GM18867 (cell line): ENCODE measurements at regions not wholly inside any gene's neighbourhood (a gene's known extent, or its start where the extent isn't known, plus 50 kb on each side); places are given as distances from the start of the nearest gene placed in this dataset.

Experiments used
- ATAC-seq: cut with Tn5 transposase; IDR thresholded peaks from one replicate; pipeline ENCODE4 v1.9.1; 2021; ENCODE audit warnings: mild to moderate bottlenecking, moderate library complexity; ENCODE audit not compliant: unreplicated experiment

GRCh38 chr9:87115785-87116184 lies 168.5 kb upstream of the GAS1 start:
- ATAC-seq: no peak

DNA sequence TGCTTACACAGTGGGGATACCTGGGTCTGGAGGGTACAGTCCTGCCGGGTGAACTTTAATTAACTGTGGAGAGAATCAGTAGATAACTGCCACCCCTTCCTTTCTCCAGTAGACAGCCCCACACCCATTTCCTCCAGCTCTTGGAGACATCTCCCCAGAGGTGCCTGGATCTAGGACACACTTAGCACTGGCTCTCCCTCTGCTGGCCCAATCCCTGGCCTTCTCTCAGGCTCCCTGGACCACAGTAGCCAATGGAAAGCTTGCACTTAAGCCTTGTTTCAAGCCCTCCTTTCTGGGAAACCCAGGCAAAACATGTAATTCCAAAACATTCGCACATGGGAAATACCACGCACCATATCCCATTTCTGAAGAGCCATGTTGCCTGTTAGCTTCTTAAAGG lies 169.2 kb upstream of the GAS1 start:
- ATAC-seq: no peak

- ATAC-seq: no peak
Measured at GRCh38 chr9:87118594-87118993, 171.3 kb upstream of the GAS1 start.

GRCh38 chr9:87119328-87119881 lies 172.1 kb upstream of the GAS1 start:
- ATAC-seq: no peak

GRCh38 chr9:87120610-87121009 lies 173.3 kb upstream of the GAS1 start:
- no peak for ATAC-seq

DNA sequence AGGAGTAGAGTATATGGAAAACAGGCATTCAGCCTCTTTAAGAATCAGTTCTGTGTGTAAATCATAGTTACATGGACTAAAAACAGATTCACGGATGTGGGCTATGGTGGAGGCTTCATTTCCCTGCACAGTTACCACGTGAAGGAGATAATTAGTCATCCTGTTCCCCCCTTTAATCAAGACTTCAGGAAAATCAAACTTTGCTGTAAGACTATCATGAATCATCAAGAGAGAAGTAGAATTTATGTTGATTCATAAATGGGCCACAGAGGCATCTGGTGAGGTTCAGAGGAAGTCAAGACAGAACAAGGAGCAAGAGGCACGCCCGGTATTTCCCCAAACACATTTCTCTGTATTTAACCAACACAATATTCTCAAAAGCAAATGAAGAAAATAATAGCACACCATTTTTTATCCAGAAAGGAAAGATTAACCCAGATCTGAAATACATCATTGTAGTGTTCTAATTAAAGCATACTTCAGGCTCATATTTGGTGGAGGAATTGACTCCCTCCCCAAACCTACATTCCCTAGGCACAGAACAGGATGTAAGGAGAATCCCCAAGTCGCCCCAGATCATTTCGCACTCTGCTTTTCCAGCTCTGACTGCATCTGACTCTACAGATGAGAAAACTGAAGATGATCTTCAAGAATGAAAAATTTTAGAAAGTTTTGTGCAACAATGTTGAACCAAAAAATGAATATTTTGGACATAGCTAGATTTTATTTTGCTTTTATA lies 175.8 kb upstream of the GAS1 start:
- no peak for ATAC-seq

DNA sequence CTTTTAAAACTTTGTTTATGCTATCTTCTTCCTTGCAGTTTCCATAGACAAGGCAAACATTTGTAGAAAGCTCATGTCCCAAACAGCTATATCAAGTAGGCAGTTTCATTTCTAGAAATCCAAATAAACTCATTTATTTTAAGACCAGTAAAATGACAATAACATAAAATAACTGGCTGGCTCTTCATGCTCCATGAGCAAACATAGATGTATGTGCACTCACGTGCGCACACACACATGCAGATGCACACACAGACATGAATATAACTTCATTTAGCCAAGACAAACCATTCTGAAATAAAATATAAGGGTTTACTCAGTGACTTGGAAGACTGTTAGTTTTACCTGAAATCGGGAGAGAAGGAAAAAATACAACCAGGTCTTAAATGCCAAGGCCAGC lies 176.5 kb upstream of the GAS1 start:
- ATAC-seq: no peak

GRCh38 chr9:87125819-87126218 lies 178.5 kb upstream of the GAS1 start:
- no peak for ATAC-seq

DNA sequence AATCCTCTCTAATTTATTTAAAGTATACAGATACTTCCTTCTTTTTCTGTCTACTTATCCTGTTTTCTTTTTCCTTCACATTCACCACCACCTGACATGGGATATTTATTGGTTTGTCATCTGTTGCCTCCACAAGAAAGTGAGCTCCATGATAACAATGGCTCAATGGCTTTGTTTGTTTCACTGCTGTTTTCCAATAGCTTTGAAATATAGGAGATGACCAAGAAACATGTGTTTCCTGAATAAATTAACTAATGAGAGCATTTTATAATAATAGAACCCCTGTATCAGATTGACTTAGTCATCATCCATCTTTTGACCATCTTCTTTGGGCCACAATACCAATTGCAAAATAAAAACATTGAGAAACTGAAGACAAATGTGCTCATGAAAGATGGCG lies 180.2 kb upstream of the GAS1 start:
- no peak for ATAC-seq

DNA sequence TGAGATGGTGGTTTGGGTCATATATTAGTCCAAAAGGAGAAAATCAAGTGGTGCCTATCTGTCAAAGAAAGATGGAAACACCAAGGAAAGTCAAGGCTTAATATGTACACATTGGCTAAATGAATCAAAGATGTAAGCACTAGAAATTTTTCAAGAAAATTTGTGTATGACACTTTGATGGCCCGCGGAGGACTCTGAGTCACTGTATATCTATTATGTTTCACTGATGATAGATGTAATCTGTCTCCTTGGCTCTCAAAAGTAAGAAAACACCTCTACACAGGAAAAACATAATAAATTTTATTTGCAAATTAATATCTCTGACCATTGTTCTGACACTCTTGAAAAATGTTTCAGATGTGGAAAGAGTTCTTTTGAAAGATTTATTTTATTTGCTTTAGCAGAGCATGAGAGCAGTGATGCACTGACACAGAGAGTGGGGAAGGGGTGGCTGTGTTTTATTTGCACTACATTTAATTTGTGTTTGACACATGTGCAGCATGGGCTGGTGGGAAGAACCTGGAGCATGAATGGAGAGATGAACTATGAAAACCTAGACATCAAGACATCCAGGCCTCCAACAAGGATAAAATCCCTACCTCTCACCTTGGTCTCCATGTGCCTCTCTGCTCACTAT lies 180.8 kb upstream of the GAS1 start:
- ATAC-seq: no peak

GRCh38 chr9:87128844-87129493 lies 181.7 kb upstream of the GAS1 start:
- ATAC-seq: no peak

DNA sequence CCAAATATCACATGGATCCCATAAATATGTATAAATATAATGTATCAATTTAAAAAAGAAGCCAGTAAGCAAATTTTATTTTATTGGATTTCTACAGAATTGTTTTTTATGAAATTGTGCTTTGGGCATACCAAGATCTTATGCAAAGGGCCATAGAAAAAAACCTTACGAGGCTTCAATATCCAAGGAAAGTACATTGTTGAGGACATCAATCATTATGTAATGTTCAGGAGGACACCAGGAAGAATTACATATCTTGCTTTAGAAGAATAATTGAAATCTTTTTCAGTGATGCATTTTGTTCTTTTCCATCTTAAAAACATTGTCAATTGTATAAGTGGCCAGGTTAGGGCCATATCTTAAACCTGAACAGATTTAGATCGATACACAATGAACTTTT lies 187.8 kb upstream of the GAS1 start:
- ATAC-seq: no peak

- ATAC-seq: no peak
Measured at GRCh38 chr9:87137718-87138117, 190.4 kb upstream of the GAS1 start.

- no peak for ATAC-seq
Measured at GRCh38 chr9:87138128-87139040, 191.1 kb upstream of the GAS1 start.

GRCh38 chr9:87139099-87139730 lies 191.9 kb upstream of the GAS1 start:
- ATAC-seq: no peak

- no peak for ATAC-seq
Measured at GRCh38 chr9:87140142-87140541, 192.8 kb upstream of the GAS1 start.

DNA sequence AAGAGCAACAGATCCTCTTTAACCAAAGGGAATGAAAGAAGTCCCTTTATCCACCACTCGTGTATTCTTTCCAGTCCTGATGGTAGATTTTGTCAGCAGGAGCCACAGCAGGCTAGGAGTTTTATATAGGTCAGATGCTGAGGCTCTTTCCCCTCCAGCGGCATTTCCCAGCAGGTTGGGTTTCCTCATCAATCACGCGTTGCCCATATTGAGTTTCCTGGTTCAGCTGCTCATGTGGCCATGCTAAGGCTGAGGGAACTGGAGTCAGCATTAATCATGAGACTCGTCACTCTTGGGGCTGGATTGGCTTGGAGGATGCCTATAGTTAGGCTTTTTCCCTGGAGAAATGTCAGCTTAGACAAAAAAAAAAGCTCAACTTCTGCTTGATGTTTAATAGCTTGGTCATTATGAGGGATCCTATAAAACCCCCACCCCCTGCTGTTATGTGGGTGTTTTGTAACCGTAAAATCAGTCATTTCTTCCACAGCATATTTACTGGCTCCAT lies 193.4 kb upstream of the GAS1 start:
- no peak for ATAC-seq

DNA sequence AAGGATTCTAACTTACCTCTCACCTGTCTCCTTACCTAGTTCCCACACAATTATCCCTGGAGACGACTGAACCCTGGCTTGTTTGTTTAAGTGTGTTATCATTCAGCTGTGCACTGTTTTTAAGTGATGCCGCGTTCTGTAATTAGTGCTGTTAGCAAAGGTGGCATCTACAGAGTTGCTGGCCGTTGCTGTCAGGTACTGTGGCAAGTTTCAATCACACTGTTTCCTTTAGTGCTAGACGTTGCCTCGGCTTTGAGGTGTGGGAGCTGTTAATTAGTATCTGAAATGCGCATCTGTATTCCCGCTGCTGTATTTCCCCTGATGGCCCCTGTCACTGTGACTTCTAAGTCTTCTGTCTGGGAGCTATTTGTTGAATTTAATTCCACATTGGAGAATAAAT lies 193.8 kb upstream of the GAS1 start:
- ATAC-seq: no peak

GRCh38 chr9:87146933-87147332 lies 199.6 kb upstream of the GAS1 start:
- no peak for ATAC-seq

DNA sequence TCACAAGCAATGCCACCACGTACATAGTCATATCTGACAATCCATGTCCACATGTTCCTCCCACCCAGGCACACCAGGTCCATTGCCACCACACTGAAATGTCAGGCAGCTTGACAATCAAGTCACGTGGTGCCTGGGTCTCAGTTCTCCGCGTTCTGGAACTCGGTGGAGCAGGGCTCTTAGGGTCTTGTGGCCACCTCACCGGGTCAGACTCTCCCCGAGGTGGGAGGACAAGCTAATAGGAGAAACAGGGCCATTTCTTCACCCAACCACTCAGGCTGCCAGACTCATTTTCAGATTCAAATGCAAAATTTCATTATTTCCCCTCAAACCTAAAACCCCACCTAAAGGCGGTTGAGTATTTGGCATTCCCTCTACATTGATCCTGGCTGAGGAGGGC lies 200.5 kb upstream of the GAS1 start:
- no peak for ATAC-seq
